ENCODE measurements at regions not wholly inside any gene's neighbourhood (a gene's known extent, or its start where the extent isn't known, plus 50 kb on each side); places are given as distances from the start of the nearest gene placed in this dataset.

GRCh38 chr15:46079046-46079445 lies 444.2 kb downstream of the SQOR start:
- Histone ChIP-seq H3K4me1 (ENCODE audit: control insufficient read depth, low read length) (no peaks in the 10 kb centered on the region), H3K36me3 (ENCODE audit: control insufficient read depth, low read length) (no peaks in the 10 kb centered on the region), H3K4me3 (ENCODE audit: low read length) (no peak overlapping the region), H3K9me2 (replicated peaks; ENCODE audit: control insufficient read depth, low read length) (no peaks in the 10 kb centered on the region), H3K27me3 (ENCODE audit: control insufficient read depth, low read length) (no peaks in the 10 kb centered on the region), H3K79me2 (ENCODE audit: control insufficient read depth, low read length) (no peaks in the 10 kb centered on the region), H3F3A (ENCODE audit: control insufficient read depth, insufficient read depth) (no peaks in the 10 kb centered on the region), H3K4me2 (ENCODE audit: low read length) (no peak overlapping the region), H4K20me1 (ENCODE audit: control insufficient read depth, insufficient read depth, low read depth, low read length) (no peaks in the 10 kb centered on the region), H3K27ac (ENCODE audit: low read depth, low read length) (no peak overlapping the region), H3K9me3 (ENCODE audit: control insufficient read depth, insufficient read depth, low read length) (no peaks in the 10 kb centered on the region)
- TF ChIP-seq, protein P1, sequence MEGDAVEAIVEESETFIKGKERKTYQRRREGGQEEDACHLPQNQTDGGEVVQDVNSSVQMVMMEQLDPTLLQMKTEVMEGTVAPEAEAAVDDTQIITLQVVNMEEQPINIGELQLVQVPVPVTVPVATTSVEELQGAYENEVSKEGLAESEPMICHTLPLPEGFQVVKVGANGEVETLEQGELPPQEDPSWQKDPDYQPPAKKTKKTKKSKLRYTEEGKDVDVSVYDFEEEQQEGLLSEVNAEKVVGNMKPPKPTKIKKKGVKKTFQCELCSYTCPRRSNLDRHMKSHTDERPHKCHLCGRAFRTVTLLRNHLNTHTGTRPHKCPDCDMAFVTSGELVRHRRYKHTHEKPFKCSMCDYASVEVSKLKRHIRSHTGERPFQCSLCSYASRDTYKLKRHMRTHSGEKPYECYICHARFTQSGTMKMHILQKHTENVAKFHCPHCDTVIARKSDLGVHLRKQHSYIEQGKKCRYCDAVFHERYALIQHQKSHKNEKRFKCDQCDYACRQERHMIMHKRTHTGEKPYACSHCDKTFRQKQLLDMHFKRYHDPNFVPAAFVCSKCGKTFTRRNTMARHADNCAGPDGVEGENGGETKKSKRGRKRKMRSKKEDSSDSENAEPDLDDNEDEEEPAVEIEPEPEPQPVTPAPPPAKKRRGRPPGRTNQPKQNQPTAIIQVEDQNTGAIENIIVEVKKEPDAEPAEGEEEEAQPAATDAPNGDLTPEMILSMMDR (IDR thresholded peaks at IDR 0.05; ENCODE audit: low read depth, low read length, poor library complexity, severe bottlenecking): no peak
- TF ChIP-seq EZH2phosphoT487 (IDR thresholded peaks at IDR 0.05; ENCODE audit: borderline replicate concordance, low read length): no peak

GRCh38 chr15:46080016-46080415 lies 445.2 kb downstream of the SQOR start:
- Histone ChIP-seq H3K36me3 (ENCODE audit: control insufficient read depth, low read length) (no peaks in the 10 kb centered on the region), H3F3A (ENCODE audit: control insufficient read depth, insufficient read depth) (no peaks in the 10 kb centered on the region), H3K27ac (ENCODE audit: low read depth, low read length) (no peak overlapping the region), H3K4me3 (ENCODE audit: low read length) (no peak overlapping the region), H3K79me2 (ENCODE audit: control insufficient read depth, low read length) (no peaks in the 10 kb centered on the region), H3K9me3 (ENCODE audit: control insufficient read depth, insufficient read depth, low read length) (no peaks in the 10 kb centered on the region), H3K4me2 (ENCODE audit: low read length) (no peak overlapping the region), H3K27me3 (ENCODE audit: control insufficient read depth, low read length) (no peaks in the 10 kb centered on the region), H3K4me1 (ENCODE audit: control insufficient read depth, low read length) (no peaks in the 10 kb centered on the region), H4K20me1 (ENCODE audit: control insufficient read depth, insufficient read depth, low read depth, low read length) (no peaks in the 10 kb centered on the region), H3K9me2 (replicated peaks; ENCODE audit: control insufficient read depth, low read length) (no peaks in the 10 kb centered on the region)
- TF ChIP-seq, protein P1 (IDR thresholded peaks at IDR 0.05; ENCODE audit: low read depth, low read length, poor library complexity, severe bottlenecking): no peak

DNA sequence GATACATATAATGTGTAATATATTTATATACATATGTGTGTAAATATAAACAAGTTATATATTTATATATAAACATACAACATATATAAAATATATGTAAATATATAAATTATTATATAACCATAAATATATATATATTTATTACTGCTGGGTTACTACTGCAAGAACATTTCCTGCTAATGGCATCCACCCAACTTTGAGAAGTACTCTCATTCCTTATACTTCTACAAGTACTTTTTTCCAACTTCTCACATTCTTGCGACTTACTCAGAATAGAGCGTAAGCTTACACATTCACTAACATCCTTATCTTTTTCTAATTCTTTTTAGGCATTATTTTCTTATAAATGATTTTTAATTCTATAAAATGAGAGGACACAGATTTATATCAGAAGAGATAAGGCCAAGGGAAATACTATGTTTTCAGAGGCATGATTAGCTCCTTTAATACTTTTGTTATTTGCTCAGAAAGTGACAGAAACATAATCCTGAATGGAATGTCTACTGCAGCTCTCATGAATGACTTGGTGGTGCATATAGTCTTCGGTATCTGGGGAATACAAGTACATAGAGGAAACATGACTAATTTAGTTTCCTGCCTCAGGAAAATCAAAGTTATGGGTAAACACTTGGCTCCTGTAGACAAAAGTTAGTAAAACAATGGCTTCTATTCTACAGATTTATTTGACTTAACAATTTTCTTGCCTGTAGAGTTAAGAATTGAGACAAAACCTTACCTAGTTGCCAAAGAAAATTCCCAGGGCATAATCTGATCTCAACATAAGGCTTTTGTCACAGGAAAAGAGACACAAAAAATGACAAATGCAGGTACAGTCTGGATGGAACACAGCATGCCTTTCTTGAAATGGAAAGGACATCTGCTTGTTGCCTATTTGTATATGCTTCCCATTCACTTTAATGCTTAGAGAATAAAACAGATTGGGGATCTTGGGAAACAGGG lies 453.9 kb downstream of the SQOR start:
- no peaks in the 10 kb centered on the region for H3K9me3 ChIP-seq (ENCODE audit: control insufficient read depth, insufficient read depth, low read length)
- H3K79me2 ChIP-seq (ENCODE audit: control insufficient read depth, low read length): no peaks in the 10 kb centered on the region
- H3K9me2 ChIP-seq (replicated peaks; ENCODE audit: control insufficient read depth, low read length): no peaks in the 10 kb centered on the region
- H3F3A ChIP-seq (ENCODE audit: control insufficient read depth, insufficient read depth): no peaks in the 10 kb centered on the region
- H3K4me3 ChIP-seq (ENCODE audit: low read length): no peak overlapping the region
- H3K27me3 ChIP-seq (ENCODE audit: control insufficient read depth, low read length): no peaks in the 10 kb centered on the region
- H3K36me3 ChIP-seq (ENCODE audit: control insufficient read depth, low read length): no peaks in the 10 kb centered on the region
- H3K4me2 ChIP-seq (ENCODE audit: low read length): no peak overlapping the region
- no peaks in the 10 kb centered on the region for H4K20me1 ChIP-seq (ENCODE audit: control insufficient read depth, insufficient read depth, low read depth, low read length)
- TF ChIP-seq, protein P1 (IDR thresholded peaks at IDR 0.05; ENCODE audit: low read depth, low read length, poor library complexity, severe bottlenecking): no peak
- TF ChIP-seq EZH2phosphoT487 (IDR thresholded peaks at IDR 0.05; ENCODE audit: borderline replicate concordance, low read length): no peak
- no peak overlapping the region for H3K27ac ChIP-seq (ENCODE audit: low read depth, low read length)
- no peaks in the 10 kb centered on the region for H3K4me1 ChIP-seq (ENCODE audit: control insufficient read depth, low read length)
